ENCODE measurements at regions not wholly inside any gene's neighbourhood (a gene's known extent, or its start where the extent isn't known, plus 50 kb on each side); places are given as distances from the start of the nearest gene placed in this dataset.

GRCh38 chr12:83343767-83344166 is 657.1 kb downstream of the TMTC2 start:
- TF ChIP-seq CTCF (tag by site-specific recombination; IDR thresholded peaks at IDR 0.05): no peak
- no peak for TF ChIP-seq ZXDB (tag by site-specific recombination; IDR thresholded peaks at IDR 0.05)
- no peak for TF ChIP-seq GLI4 (tag by site-specific recombination; IDR thresholded peaks at IDR 0.05)
- no peak for TF ChIP-seq ZNF433 (tag by site-specific recombination; IDR thresholded peaks at IDR 0.05; ENCODE audit: low read depth)
